Ovary (tissue), 3 donors: ENCODE measurements at regions not wholly inside any gene's neighbourhood (a gene's known extent, or its start where the extent isn't known, plus 50 kb on each side); places are given as distances from the start of the nearest gene placed in this dataset.

Experiments
- POLR2A ChIP-seq: fragments of 450-650 bp; IDR thresholded peaks from one replicate; pipeline ENCODE4 v1.6.1; 2017; ENCODE audit warnings: antibody characterized with exemption, mild to moderate bottlenecking, moderate library complexity
- TF ChIP-seq, protein P1 (sequence below), 3 donors: fragments of 450-650 bp in 2 of 3; fragments of 200-600 bp in 1 of 3; IDR thresholded peaks; one replicate each; pipeline versions ENCODE4 v1.5.1 to v1.8.0; 2016 to 2022; ENCODE audit warnings: antibody characterized with exemption in 3 of 3, mild to moderate bottlenecking in 1 of 3
- donor health status: DM: no; HTN: no; CAD: no.

- TF ChIP-seq, protein P1, sequence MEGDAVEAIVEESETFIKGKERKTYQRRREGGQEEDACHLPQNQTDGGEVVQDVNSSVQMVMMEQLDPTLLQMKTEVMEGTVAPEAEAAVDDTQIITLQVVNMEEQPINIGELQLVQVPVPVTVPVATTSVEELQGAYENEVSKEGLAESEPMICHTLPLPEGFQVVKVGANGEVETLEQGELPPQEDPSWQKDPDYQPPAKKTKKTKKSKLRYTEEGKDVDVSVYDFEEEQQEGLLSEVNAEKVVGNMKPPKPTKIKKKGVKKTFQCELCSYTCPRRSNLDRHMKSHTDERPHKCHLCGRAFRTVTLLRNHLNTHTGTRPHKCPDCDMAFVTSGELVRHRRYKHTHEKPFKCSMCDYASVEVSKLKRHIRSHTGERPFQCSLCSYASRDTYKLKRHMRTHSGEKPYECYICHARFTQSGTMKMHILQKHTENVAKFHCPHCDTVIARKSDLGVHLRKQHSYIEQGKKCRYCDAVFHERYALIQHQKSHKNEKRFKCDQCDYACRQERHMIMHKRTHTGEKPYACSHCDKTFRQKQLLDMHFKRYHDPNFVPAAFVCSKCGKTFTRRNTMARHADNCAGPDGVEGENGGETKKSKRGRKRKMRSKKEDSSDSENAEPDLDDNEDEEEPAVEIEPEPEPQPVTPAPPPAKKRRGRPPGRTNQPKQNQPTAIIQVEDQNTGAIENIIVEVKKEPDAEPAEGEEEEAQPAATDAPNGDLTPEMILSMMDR (IDR thresholded peaks at IDR 0.05) = no peak
- TF ChIP-seq POLR2A = no peak
These were observed 771.3 kb downstream of the RAB28 start for GRCh38 chr4:12712648-12713339.
